ENCODE measurements at regions not wholly inside any gene's neighbourhood (a gene's known extent, or its start where the extent isn't known, plus 50 kb on each side); places are given as distances from the start of the nearest gene placed in this dataset.
A peak's percentile ranks its signal among the peaks of the same experiment; 100 is the strongest.

DNA sequence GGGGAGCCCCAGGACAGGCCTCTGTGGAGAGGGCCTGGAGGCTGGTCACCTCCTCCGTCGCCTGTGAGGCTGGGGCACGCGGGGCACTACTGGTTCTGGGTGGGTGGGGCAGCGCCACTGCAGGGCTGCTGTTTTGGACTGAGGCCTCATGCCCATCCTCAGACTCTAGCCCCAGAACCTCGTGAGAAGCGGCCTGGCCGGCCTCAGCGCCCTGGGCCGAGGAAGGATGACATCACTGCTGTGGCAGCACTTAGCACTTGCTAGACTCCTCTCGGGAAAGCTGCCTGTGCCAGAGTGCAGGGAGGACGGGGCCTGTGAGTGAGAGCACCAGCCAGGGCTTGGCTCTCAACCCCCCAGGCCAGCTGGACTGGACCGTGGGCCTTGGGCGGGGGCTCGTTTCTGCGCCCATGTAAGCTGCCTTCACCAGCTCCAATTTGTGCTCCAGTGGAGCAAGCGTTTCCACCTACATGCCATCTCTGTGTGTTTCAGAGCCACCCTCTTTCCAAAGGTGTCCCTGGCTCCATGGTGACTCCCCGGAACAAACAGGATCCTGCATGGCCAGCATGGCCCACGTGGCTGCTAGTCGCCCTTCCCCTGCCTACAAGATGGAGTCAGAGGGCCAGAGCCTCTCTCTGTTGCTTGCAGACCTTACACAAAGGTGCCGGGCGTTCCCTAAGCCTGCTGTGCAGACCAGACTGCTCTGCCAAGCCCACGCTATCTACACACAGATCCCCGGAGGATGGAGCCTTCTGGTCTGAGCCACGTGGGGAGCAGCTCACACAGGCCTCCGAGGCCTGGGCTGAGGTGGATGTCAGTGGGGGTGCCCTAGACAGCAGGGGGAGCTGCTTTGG lies 102.9 kb downstream of the CTTN start:
- Histone ChIP-seq H3K36me3 (no peaks in the 10 kb centered on the region), H3K27me3 (no peaks in the 10 kb centered on the region), H3K4me2 (peak overlapping the region; percentile 40; the same call in 1 of the 2 replicates), H3K4me3 (no peak overlapping the region), H3K9me3 (no peaks in the 10 kb centered on the region), H4K20me1 (no peaks in the 10 kb centered on the region), H3K9ac (no peak overlapping the region), H3K4me1 (peaks cover 37% of the 10 kb centered on the region), H3K27ac (no peak overlapping the region; the same call in 1 of the 2 replicates)
- TF ChIP-seq Cebpa-rat (IDR thresholded peaks at IDR 0.05), result no peak

- H3K36me3 ChIP-seq, result no peaks in the 10 kb centered on the region
- no peak for TF ChIP-seq Cebpa-rat (IDR thresholded peaks at IDR 0.05)
- no peak overlapping the region for H3K4me3 ChIP-seq
- peak overlapping the region; percentile 40; the same call in 1 of the 2 replicates for H3K4me2 ChIP-seq
- no peak overlapping the region for H3K9ac ChIP-seq
- no peaks in the 10 kb centered on the region for H3K9me3 ChIP-seq
- no peaks in the 10 kb centered on the region for H4K20me1 ChIP-seq
- no peaks in the 10 kb centered on the region for H3K27me3 ChIP-seq
- peaks cover 42% of the 10 kb centered on the region for H3K4me1 ChIP-seq
- H3K27ac ChIP-seq, result no peak overlapping the region
Measured at GRCh38 chr11:70501933-70502540, 103.7 kb downstream of the CTTN start.

GRCh38 chr11:70502677-70503467 lies 104.5 kb downstream of the CTTN start:
- Histone ChIP-seq H3K4me1 (peaks cover 35% of the 10 kb centered on the region), H3K4me2 (no peak overlapping the region), H3K9me3 (no peaks in the 10 kb centered on the region), H4K20me1 (no peaks in the 10 kb centered on the region), H3K27me3 (no peaks in the 10 kb centered on the region), H3K4me3 (no peak overlapping the region), H3K27ac (no peak overlapping the region), H3K36me3 (no peaks in the 10 kb centered on the region), H3K9ac (no peak overlapping the region)
- no peak for TF ChIP-seq Cebpa-rat (IDR thresholded peaks at IDR 0.05)

- H3K9me3 ChIP-seq, result no peaks in the 10 kb centered on the region
- no peak for TF ChIP-seq Cebpa-rat (IDR thresholded peaks at IDR 0.05)
- no peaks in the 10 kb centered on the region for H4K20me1 ChIP-seq
- H3K9ac ChIP-seq, result no peak overlapping the region
- H3K36me3 ChIP-seq, result no peaks in the 10 kb centered on the region
- H3K27me3 ChIP-seq, result no peaks in the 10 kb centered on the region
- peaks cover 35% of the 10 kb centered on the region for H3K4me1 ChIP-seq
- H3K4me2 ChIP-seq, result no peak overlapping the region
- no peak overlapping the region for H3K4me3 ChIP-seq
- H3K27ac ChIP-seq, result no peak overlapping the region
Measured at GRCh38 chr11:70503468-70504221, 105.3 kb downstream of the CTTN start.

- Histone ChIP-seq H3K36me3 (no peaks in the 10 kb centered on the region), H3K27me3 (no peaks in the 10 kb centered on the region)
Measured at GRCh38 chr11:70504246-70505020, 106.1 kb downstream of the CTTN start.

DNA sequence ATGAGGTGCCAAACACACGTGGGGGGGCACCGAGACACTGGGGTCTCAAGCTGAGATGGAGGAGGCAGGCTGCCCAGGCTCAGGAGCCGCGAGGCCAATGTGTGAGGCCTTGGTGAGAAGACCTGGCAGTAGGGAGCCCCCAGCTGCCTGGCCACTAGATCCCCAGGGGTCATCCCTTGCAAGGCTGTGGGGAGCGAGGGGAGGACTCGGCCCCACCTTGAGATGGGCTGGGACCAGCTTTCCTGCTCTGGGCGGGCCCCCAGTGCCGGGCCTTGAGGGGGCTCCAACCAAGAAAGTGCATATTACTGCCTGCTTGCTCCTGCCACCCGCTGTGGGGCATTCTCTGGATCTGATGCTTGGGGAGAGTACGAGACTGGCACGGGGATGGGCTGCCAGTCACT lies 107.0 kb downstream of the CTTN start:
- Histone ChIP-seq H3K9me3 (peaks cover under 1% of the 10 kb centered on the region; the same call in 1 of the 2 replicates), H3K9ac (no peak overlapping the region), H3K4me2 (no peak overlapping the region), H3K27ac (no peak overlapping the region), H3K4me1 (peaks cover 25% of the 10 kb centered on the region), H3K36me3 (no peaks in the 10 kb centered on the region), H3K27me3 (no peaks in the 10 kb centered on the region), H4K20me1 (no peaks in the 10 kb centered on the region), H3K4me3 (no peak overlapping the region)
- no peak for TF ChIP-seq Cebpa-rat (IDR thresholded peaks at IDR 0.05)

More at GRCh38 chr11:70504246-70505020, 106.1 kb downstream of the CTTN start:
- no peaks in the 10 kb centered on the region for H3K9me3 ChIP-seq
- H3K4me2 ChIP-seq, result no peak overlapping the region
- H3K9ac ChIP-seq, result no peak overlapping the region
- H3K4me1 ChIP-seq, result peaks cover 34% of the 10 kb centered on the region
- no peak overlapping the region for H3K4me3 ChIP-seq
- H4K20me1 ChIP-seq, result no peaks in the 10 kb centered on the region
- no peak for TF ChIP-seq Cebpa-rat (IDR thresholded peaks at IDR 0.05)
- no peak overlapping the region for H3K27ac ChIP-seq

- Histone ChIP-seq H3K4me1 (peaks cover 25% of the 10 kb centered on the region), H3K36me3 (no peaks in the 10 kb centered on the region), H3K27me3 (no peaks in the 10 kb centered on the region), H4K20me1 (no peaks in the 10 kb centered on the region), H3K4me2 (peak overlapping the region; percentile 32; the same call in 1 of the 2 replicates), H3K9me3 (peaks cover 7% of the 10 kb centered on the region), H3K9ac (no peak overlapping the region), H3K4me3 (no peak overlapping the region), H3K27ac (no peak overlapping the region)
- TF ChIP-seq Cebpa-rat (IDR thresholded peaks at IDR 0.05), result no peak
Measured at GRCh38 chr11:70505761-70506657, 107.7 kb downstream of the CTTN start.

GRCh38 chr11:70506658-70506970 lies 108.3 kb downstream of the CTTN start:
- Histone ChIP-seq H4K20me1 (no peaks in the 10 kb centered on the region), H3K36me3 (no peaks in the 10 kb centered on the region), H3K4me2 (no peak overlapping the region)

More at GRCh38 chr11:70506658-70506970, 108.3 kb downstream of the CTTN start:
- Histone ChIP-seq H3K4me3 (no peak overlapping the region), H3K9me3 (peaks cover 13% of the 10 kb centered on the region), H3K9ac (no peak overlapping the region), H3K4me1 (peaks cover 19% of the 10 kb centered on the region), H3K27ac (no peak overlapping the region), H3K27me3 (no peaks in the 10 kb centered on the region)
- no peak for TF ChIP-seq Cebpa-rat (IDR thresholded peaks at IDR 0.05)

Measured in BLaER1 (cell line).